ENCODE measurements at regions not wholly inside any gene's neighbourhood (a gene's known extent, or its start where the extent isn't known, plus 50 kb on each side); places are given as distances from the start of the nearest gene placed in this dataset.

DNA sequence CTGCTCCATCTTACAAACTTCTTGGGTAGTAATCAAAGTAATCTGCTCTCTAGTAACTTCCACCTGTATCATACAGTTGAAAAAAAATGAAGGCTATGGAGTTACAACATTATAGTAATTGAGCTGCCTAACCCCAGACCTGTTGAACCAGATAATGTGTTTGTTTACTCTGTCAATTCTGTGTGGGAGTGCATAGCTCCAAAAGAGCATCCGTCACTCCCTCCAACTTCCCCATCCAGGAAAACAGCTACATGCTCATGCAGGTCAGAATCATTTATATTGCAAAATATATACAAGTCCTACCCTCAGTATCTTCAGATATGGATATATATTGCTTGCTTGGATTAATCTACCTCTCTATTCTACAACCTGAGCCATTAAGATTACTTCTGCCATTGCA is 244.0 kb upstream of the ANO5 start:
- Histone ChIP-seq H3K27me3 (ENCODE audit: control insufficient read depth in 2 of 2, insufficient read depth in 2 of 2, low read length in 2 of 2) (no peaks in the 10 kb centered on the region), H3K4me3 (replicated peaks in 1 of 3; ENCODE audit: insufficient read depth in 1 of 3, low read depth in 1 of 3, low read length in 3 of 3) (no peak overlapping the region), H3K4me2 (ENCODE audit: insufficient read depth, low read length) (no peak overlapping the region), H2AFZ (ENCODE audit: low read depth, low read length) (no peak overlapping the region), H3K36me3 (ENCODE audit: control insufficient read depth in 2 of 2, extremely low read depth in 1 of 2, insufficient read depth in 2 of 2, low read length in 2 of 2) (no peaks in the 10 kb centered on the region), H3K4me1 (ENCODE audit: control insufficient read depth, extremely low read depth, insufficient read depth, low read length) (no peaks in the 10 kb centered on the region), H3K27ac (ENCODE audit: insufficient read depth, low read depth, low read length) (no peak overlapping the region), H3K9ac (replicated peaks; ENCODE audit: extremely low read depth, insufficient read depth, low read length) (no peak overlapping the region), H3K9me3 (replicated peaks; ENCODE audit: control insufficient read depth, insufficient read depth, low read length) (peaks cover 3% of the 10 kb centered on the region), H3K9me1 (replicated peaks; ENCODE audit: control insufficient read depth, extremely low read depth, insufficient read depth, low read length) (no peaks in the 10 kb centered on the region), H3K79me2 (ENCODE audit: control insufficient read depth, insufficient read depth, low read length) (no peaks in the 10 kb centered on the region), H4K20me1 (replicated peaks; ENCODE audit: control insufficient read depth, extremely low read depth, insufficient read depth, low read length) (no peaks in the 10 kb centered on the region)
- ChIA-PET CTCF (no interaction called here), POLR2A (no interaction called here)
- BruUV-seq (replicated peaks) = no TSS peak
- intact Hi-C loops (cut with micrococcal nuclease) = no loop called here
- no peak for DNase-seq (ENCODE audit: low read depth, low spot score)
- FAIRE-seq = no peak
- TF ChIP-seq, protein P1, sequence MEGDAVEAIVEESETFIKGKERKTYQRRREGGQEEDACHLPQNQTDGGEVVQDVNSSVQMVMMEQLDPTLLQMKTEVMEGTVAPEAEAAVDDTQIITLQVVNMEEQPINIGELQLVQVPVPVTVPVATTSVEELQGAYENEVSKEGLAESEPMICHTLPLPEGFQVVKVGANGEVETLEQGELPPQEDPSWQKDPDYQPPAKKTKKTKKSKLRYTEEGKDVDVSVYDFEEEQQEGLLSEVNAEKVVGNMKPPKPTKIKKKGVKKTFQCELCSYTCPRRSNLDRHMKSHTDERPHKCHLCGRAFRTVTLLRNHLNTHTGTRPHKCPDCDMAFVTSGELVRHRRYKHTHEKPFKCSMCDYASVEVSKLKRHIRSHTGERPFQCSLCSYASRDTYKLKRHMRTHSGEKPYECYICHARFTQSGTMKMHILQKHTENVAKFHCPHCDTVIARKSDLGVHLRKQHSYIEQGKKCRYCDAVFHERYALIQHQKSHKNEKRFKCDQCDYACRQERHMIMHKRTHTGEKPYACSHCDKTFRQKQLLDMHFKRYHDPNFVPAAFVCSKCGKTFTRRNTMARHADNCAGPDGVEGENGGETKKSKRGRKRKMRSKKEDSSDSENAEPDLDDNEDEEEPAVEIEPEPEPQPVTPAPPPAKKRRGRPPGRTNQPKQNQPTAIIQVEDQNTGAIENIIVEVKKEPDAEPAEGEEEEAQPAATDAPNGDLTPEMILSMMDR (IDR thresholded peaks at IDR 0.05; ENCODE audit: extremely low read depth in 1 of 2, insufficient read depth in 1 of 2, low read depth in 1 of 2, low read length in 2 of 2) = no peak
- TF ChIP-seq JUN (IDR thresholded peaks at IDR 0.05; ENCODE audit: borderline replicate concordance, insufficient read depth, insufficient read length, low read depth) = no peak
- dilution Hi-C loops (cut with MboI; ENCODE audit: extremely low pct_ligation_motif_present, low sequenced_read_pairs) = no loop called here

DNA sequence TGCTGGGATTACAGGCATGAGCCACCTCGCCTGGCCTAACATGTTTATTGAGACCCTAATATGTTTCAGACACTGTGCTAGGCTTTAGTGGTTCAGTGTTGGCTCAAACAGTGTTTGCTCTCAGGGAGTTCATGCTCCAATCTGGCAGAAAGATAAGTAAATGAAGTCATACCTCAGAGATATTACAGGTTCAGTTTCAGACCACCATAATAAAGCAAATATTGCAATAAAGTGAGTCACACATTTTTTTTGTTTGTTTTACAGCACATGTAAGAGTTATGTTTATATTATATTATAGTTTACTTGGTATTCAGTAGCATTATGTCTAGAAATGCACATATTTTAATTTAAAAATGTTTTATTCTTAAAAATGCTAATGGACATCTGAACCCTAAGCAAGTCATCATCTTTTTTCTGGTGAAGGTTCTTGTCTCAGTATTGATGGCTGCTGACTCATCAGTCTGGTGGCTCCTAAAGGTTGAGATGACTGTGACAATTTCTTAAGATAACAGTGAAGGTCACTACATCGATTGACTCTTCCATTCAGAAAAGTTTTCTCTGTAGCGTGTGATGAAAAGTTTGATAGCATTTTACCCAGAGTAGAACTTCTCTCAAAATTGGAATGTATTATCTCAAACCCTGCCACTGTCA is 243.0 kb upstream of the ANO5 start:
- intact Hi-C loops (cut with micrococcal nuclease) = no loop called here
- CTCF ChIA-PET = no interaction called here
- no peaks in the 10 kb centered on the region for H3K4me1 ChIP-seq (ENCODE audit: control insufficient read depth, extremely low read depth, insufficient read depth, low read length)
- H2AFZ ChIP-seq (ENCODE audit: low read depth, low read length) = no peak overlapping the region
- POLR2A ChIA-PET = no interaction called here
- H3K36me3 ChIP-seq (ENCODE audit: control insufficient read depth in 2 of 2, extremely low read depth in 1 of 2, insufficient read depth in 2 of 2, low read length in 2 of 2) = no peaks in the 10 kb centered on the region
- no peak for FAIRE-seq
- dilution Hi-C loops (cut with MboI; ENCODE audit: extremely low pct_ligation_motif_present, low sequenced_read_pairs) = no loop called here
- H3K4me3 ChIP-seq (replicated peaks in 1 of 3; ENCODE audit: insufficient read depth in 1 of 3, low read depth in 1 of 3, low read length in 3 of 3) = no peak overlapping the region
- no peak overlapping the region for H3K4me2 ChIP-seq (ENCODE audit: insufficient read depth, low read length)
- H3K79me2 ChIP-seq (ENCODE audit: control insufficient read depth, insufficient read depth, low read length) = no peaks in the 10 kb centered on the region
- TF ChIP-seq JUN (IDR thresholded peaks at IDR 0.05; ENCODE audit: borderline replicate concordance, insufficient read depth, insufficient read length, low read depth) (no peak), MYC (IDR thresholded peaks at IDR 0.05; ENCODE audit: low read depth, low read length) (no peak), POLR2A (IDR thresholded peaks at IDR 0.05; ENCODE audit: low read depth, low read length) (no peak), EZH2 (IDR thresholded peaks at IDR 0.05; ENCODE audit: borderline replicate concordance, low read depth, low read length, severe bottlenecking) (no peak), FOS (IDR thresholded peaks at IDR 0.05; ENCODE audit: borderline replicate concordance, insufficient read depth, low read length) (no peak), GATA2 (IDR thresholded peaks at IDR 0.05; ENCODE audit: insufficient read depth, insufficient read length, low read depth, low read length) (no peak), POLR2AphosphoS5 (IDR thresholded peaks at IDR 0.05; ENCODE audit: insufficient read depth, low read depth, low read length) (no peak)
- TF ChIP-seq, protein P2, sequence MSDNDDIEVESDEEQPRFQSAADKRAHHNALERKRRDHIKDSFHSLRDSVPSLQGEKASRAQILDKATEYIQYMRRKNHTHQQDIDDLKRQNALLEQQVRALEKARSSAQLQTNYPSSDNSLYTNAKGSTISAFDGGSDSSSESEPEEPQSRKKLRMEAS (IDR thresholded peaks at IDR 0.05; ENCODE audit: insufficient read depth, insufficient read length) = no peak
- TF ChIP-seq, protein P1 (IDR thresholded peaks at IDR 0.05; ENCODE audit: extremely low read depth in 1 of 2, insufficient read depth in 1 of 2, low read depth in 1 of 2, low read length in 2 of 2) = no peak
- no peaks in the 10 kb centered on the region for H3K9me1 ChIP-seq (replicated peaks; ENCODE audit: control insufficient read depth, extremely low read depth, insufficient read depth, low read length)
- no peaks in the 10 kb centered on the region for H4K20me1 ChIP-seq (replicated peaks; ENCODE audit: control insufficient read depth, extremely low read depth, insufficient read depth, low read length)
- no peak overlapping the region for H3K27ac ChIP-seq (ENCODE audit: insufficient read depth, low read depth, low read length)
- H3K9me3 ChIP-seq (replicated peaks; ENCODE audit: control insufficient read depth, insufficient read depth, low read length) = peaks cover 3% of the 10 kb centered on the region
- no peaks in the 10 kb centered on the region for H3K27me3 ChIP-seq (ENCODE audit: control insufficient read depth in 2 of 2, insufficient read depth in 2 of 2, low read length in 2 of 2)
- DNase-seq (ENCODE audit: low read depth, low spot score) = no peak
- H3K9ac ChIP-seq (replicated peaks; ENCODE audit: extremely low read depth, insufficient read depth, low read length) = no peak overlapping the region
- BruUV-seq (replicated peaks) = no TSS peak

Measured in endothelial cell of umbilical vein (primary cell).